Epithelial cell of proximal tubule (primary cell): ENCODE measurements at regions not wholly inside any gene's neighbourhood (a gene's known extent, or its start where the extent isn't known, plus 50 kb on each side); places are given as distances from the start of the nearest gene placed in this dataset.
A peak's percentile ranks its signal among the peaks of the same experiment; 100 is the strongest.

Source experiments
- DNase-seq: peaks from one replicate; pipeline ENCODE4 v3.0.0-alpha.2; 2011; ENCODE audit warnings: low read depth
- H3K4me3 ChIP-seq: 2 replicates; pipeline ENCODE4 v1.5.1; 2011; ENCODE audit warnings: low read depth, mild to moderate bottlenecking, low read length
- CTCF ChIP-seq: conservative IDR thresholded peaks from 2 replicates; pipeline ENCODE4 v1.5.1; 2012; ENCODE audit warnings: low read depth, mild to moderate bottlenecking, low read length

GRCh38 chr14:101623685-101624444 is 62.6 kb downstream of the DIO3 start:
- no peak for DNase-seq
- no peak for TF ChIP-seq CTCF
- no peak overlapping the region for H3K4me3 ChIP-seq

- TF ChIP-seq CTCF = no peak
- H3K4me3 ChIP-seq = no peak overlapping the region
Measured at GRCh38 chr14:101624536-101624935, 63.2 kb downstream of the DIO3 start.

GRCh38 chr14:101625336-101626097 is 64.2 kb downstream of the DIO3 start:
- DNase-seq = no peak
- H3K4me3 ChIP-seq = no peak overlapping the region
- no peak for TF ChIP-seq CTCF

More at GRCh38 chr14:101624536-101624935, 63.2 kb downstream of the DIO3 start:
- no peak for DNase-seq

- H3K4me3 ChIP-seq = no peak overlapping the region
- no peak for DNase-seq
- no peak for TF ChIP-seq CTCF
Measured at GRCh38 chr14:101626331-101626730, 65.0 kb downstream of the DIO3 start.

- DNase-seq = no peak
- peak overlapping the region; percentile 10 for H3K4me3 ChIP-seq
- TF ChIP-seq CTCF = no peak
Measured at GRCh38 chr14:101627915-101628262, 66.6 kb downstream of the DIO3 start.

GRCh38 chr14:101628471-101628966 is 67.2 kb downstream of the DIO3 start:
- no peak for DNase-seq
- peak; percentile 67 for TF ChIP-seq CTCF
- peak overlapping the region; percentile 31 for H3K4me3 ChIP-seq
